ENCODE measurements at regions not wholly inside any gene's neighbourhood (a gene's known extent, or its start where the extent isn't known, plus 50 kb on each side); places are given as distances from the start of the nearest gene placed in this dataset.

DNA sequence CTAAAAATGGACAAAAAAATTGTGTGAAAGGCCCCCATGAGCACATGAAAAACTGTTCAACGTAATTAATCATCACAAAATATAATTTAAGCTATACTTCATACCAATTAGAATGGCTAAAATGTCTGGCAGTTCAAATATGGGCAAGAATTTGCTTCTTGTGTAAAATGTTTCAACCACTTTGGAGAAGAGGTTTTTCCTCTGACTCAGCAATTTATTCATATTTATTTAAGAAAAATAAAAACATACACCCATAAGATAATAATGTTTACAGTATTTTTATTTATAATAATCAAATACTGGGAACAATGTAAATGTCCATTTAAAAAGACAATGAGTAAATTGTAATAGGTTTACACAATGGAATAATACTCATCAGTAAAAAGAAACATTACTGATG lies 395.1 kb upstream of the KHDRBS2 start:
- no peak for TF ChIP-seq EZH2 (IDR thresholded peaks at IDR 0.05)
- no peak for TF ChIP-seq POLR2AphosphoS5 (IDR thresholded peaks at IDR 0.05; ENCODE audit: borderline replicate concordance, low read depth, low read length)
